ENCODE measurements at regions not wholly inside any gene's neighbourhood (a gene's known extent, or its start where the extent isn't known, plus 50 kb on each side); places are given as distances from the start of the nearest gene placed in this dataset.

DNA sequence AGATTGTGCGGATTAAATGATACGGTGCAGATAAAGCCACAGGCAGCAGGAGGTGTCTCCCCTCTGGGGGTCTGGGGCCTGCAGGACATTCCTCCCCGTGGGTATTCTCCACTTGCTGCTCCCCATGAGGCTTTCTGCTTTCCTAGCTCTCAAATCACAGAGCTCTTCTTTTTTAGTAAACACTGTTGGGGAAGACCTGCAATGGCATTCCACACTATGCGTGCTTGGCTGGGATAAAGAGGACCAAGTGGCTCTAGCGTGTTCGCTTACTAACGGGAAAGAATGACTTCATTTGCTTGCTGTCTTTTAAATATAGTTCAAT lies 146.5 kb downstream of the DDX1 start:
- TF ChIP-seq, protein P1, sequence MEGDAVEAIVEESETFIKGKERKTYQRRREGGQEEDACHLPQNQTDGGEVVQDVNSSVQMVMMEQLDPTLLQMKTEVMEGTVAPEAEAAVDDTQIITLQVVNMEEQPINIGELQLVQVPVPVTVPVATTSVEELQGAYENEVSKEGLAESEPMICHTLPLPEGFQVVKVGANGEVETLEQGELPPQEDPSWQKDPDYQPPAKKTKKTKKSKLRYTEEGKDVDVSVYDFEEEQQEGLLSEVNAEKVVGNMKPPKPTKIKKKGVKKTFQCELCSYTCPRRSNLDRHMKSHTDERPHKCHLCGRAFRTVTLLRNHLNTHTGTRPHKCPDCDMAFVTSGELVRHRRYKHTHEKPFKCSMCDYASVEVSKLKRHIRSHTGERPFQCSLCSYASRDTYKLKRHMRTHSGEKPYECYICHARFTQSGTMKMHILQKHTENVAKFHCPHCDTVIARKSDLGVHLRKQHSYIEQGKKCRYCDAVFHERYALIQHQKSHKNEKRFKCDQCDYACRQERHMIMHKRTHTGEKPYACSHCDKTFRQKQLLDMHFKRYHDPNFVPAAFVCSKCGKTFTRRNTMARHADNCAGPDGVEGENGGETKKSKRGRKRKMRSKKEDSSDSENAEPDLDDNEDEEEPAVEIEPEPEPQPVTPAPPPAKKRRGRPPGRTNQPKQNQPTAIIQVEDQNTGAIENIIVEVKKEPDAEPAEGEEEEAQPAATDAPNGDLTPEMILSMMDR (IDR thresholded peaks at IDR 0.05 in 4 of 5, conservative IDR thresholded peaks at IDR 0.05 in 1 of 5): no peak
- no peak for TF ChIP-seq POLR2A (IDR thresholded peaks at IDR 0.05)
